Activated naive CD8-positive, alpha-beta T cell treated with anti-CD3 and anti-CD28 coated beads, Interleukin-2, amount 10 ng/mL, durations not matched to agents 7 days and 5 days (primary cell): ENCODE measurements at regions not wholly inside any gene's neighbourhood (a gene's known extent, or its start where the extent isn't known, plus 50 kb on each side); places are given as distances from the start of the nearest gene placed in this dataset.

Experiments used
- ATAC-seq: fragments of 150-1000 bp; cut with Tn5 transposase; one replicate; pipeline ENCODE4 v1.10.0; 2021; ENCODE audit warnings: low read depth, moderate library complexity
- POLR2A ChIA-PET: fragments of 350-600 bp; sonication (Branson Sonifier 250); formaldehyde crosslinking; loops from one replicate; lab custom pipeline; 2021; ENCODE audit warnings: antibody characterized with exemption; lab: Charles Lee
- DNase-seq: peaks from one replicate; pipeline ENCODE4 v3.0.0; 2021
- H3K27ac Mint-ChIP-seq: one replicate; pipeline ENCODE4 v1.8.0; 2022; ENCODE audit warnings: mild to moderate bottlenecking, mixed read lengths
- H3K27me3 Mint-ChIP-seq: one replicate; pipeline ENCODE4 v1.8.0; 2022; ENCODE audit warnings: mild to moderate bottlenecking, moderate library complexity, mixed read lengths
- H3K36me3 Mint-ChIP-seq: one replicate; pipeline ENCODE4 v1.8.0; 2021; ENCODE audit warnings: mild to moderate bottlenecking, mixed read lengths
- H3K4me1 Mint-ChIP-seq: one replicate; pipeline ENCODE4 v1.8.0; 2021; ENCODE audit warnings: mixed read lengths
- H3K4me3 Mint-ChIP-seq: one replicate; pipeline ENCODE4 v1.8.0; 2022; ENCODE audit warnings: mild to moderate bottlenecking, moderate library complexity, mixed read lengths
- H3K9me3 Mint-ChIP-seq: one replicate; pipeline ENCODE4 v1.8.0; 2021; ENCODE audit warnings: mixed read lengths

GRCh38 chr3:23086831-23087230 lies 116.3 kb upstream of the UBE2E2 start:
- no peak for ATAC-seq
- H3K27ac Mint-ChIP-seq: no peak overlapping the region
- H3K36me3 Mint-ChIP-seq: no peaks in the 10 kb centered on the region
- DNase-seq: no peak
- POLR2A ChIA-PET: no interaction called here
- no peaks in the 10 kb centered on the region for H3K4me1 Mint-ChIP-seq
- H3K9me3 Mint-ChIP-seq: no peaks in the 10 kb centered on the region
- no peak overlapping the region for H3K4me3 Mint-ChIP-seq
- H3K27me3 Mint-ChIP-seq: peaks cover 1% of the 10 kb centered on the region

- H3K36me3 Mint-ChIP-seq: no peaks in the 10 kb centered on the region
- no peak for DNase-seq
- peaks cover 2% of the 10 kb centered on the region for H3K27me3 Mint-ChIP-seq
- no peak for ATAC-seq
- peaks cover 1% of the 10 kb centered on the region for H3K9me3 Mint-ChIP-seq
- POLR2A ChIA-PET: no interaction called here
- no peak overlapping the region for H3K27ac Mint-ChIP-seq
- no peaks in the 10 kb centered on the region for H3K4me1 Mint-ChIP-seq
- no peak overlapping the region for H3K4me3 Mint-ChIP-seq
Observed at GRCh38 chr3:23094412-23094811, 108.7 kb upstream of the UBE2E2 start.

- no peak overlapping the region for H3K4me3 Mint-ChIP-seq
- POLR2A ChIA-PET: no interaction called here
- DNase-seq: no peak
- no peak for ATAC-seq
- H3K4me1 Mint-ChIP-seq: no peaks in the 10 kb centered on the region
- H3K36me3 Mint-ChIP-seq: no peaks in the 10 kb centered on the region
- H3K27me3 Mint-ChIP-seq: peaks cover 2% of the 10 kb centered on the region
- peaks cover 1% of the 10 kb centered on the region for H3K9me3 Mint-ChIP-seq
- no peak overlapping the region for H3K27ac Mint-ChIP-seq
Observed at GRCh38 chr3:23094890-23095462, 108.2 kb upstream of the UBE2E2 start.

GRCh38 chr3:23096041-23096440 lies 107.1 kb upstream of the UBE2E2 start:
- H3K4me1 Mint-ChIP-seq: no peaks in the 10 kb centered on the region
- H3K4me3 Mint-ChIP-seq: no peak overlapping the region
- H3K9me3 Mint-ChIP-seq: peaks cover 3% of the 10 kb centered on the region
- ATAC-seq (no peak), DNase-seq (no peak)
- H3K36me3 Mint-ChIP-seq: no peaks in the 10 kb centered on the region
- peaks cover 2% of the 10 kb centered on the region for H3K27me3 Mint-ChIP-seq
- POLR2A ChIA-PET: no interaction called here
- H3K27ac Mint-ChIP-seq: no peak overlapping the region

GRCh38 chr3:23099021-23099420 lies 104.1 kb upstream of the UBE2E2 start:
- H3K27ac Mint-ChIP-seq: no peak overlapping the region
- no peak overlapping the region for H3K4me3 Mint-ChIP-seq
- POLR2A ChIA-PET: no interaction called here
- no peaks in the 10 kb centered on the region for H3K4me1 Mint-ChIP-seq
- H3K9me3 Mint-ChIP-seq: peaks cover 2% of the 10 kb centered on the region
- peaks cover 2% of the 10 kb centered on the region for H3K27me3 Mint-ChIP-seq
- H3K36me3 Mint-ChIP-seq: no peaks in the 10 kb centered on the region
- no peak for ATAC-seq
- no peak for DNase-seq

- peaks cover 2% of the 10 kb centered on the region for H3K9me3 Mint-ChIP-seq
- ATAC-seq: no peak
Observed at GRCh38 chr3:23099677-23100076, 103.5 kb upstream of the UBE2E2 start.

GRCh38 chr3:23100106-23100505 lies 103.0 kb upstream of the UBE2E2 start:
- POLR2A ChIA-PET: no interaction called here
- H3K36me3 Mint-ChIP-seq: no peaks in the 10 kb centered on the region
- no peaks in the 10 kb centered on the region for H3K4me1 Mint-ChIP-seq
- peaks cover 2% of the 10 kb centered on the region for H3K9me3 Mint-ChIP-seq
- H3K27me3 Mint-ChIP-seq: peaks cover 2% of the 10 kb centered on the region
- no peak for DNase-seq
- no peak overlapping the region for H3K4me3 Mint-ChIP-seq
- H3K27ac Mint-ChIP-seq: no peak overlapping the region
- ATAC-seq: no peak

More at GRCh38 chr3:23099677-23100076, 103.5 kb upstream of the UBE2E2 start:
- POLR2A ChIA-PET: no interaction called here
- Mint-ChIP-seq H3K36me3 (no peaks in the 10 kb centered on the region), H3K27ac (no peak overlapping the region), H3K4me3 (no peak overlapping the region), H3K4me1 (no peaks in the 10 kb centered on the region), H3K27me3 (peaks cover 2% of the 10 kb centered on the region)
- no peak for DNase-seq

GRCh38 chr3:23103764-23104163 lies 99.4 kb upstream of the UBE2E2 start:
- ATAC-seq (no peak), DNase-seq (no peak)
- H3K9me3 Mint-ChIP-seq: peaks cover 2% of the 10 kb centered on the region
- H3K4me3 Mint-ChIP-seq: no peak overlapping the region
- peaks cover 2% of the 10 kb centered on the region for H3K27me3 Mint-ChIP-seq
- H3K36me3 Mint-ChIP-seq: no peaks in the 10 kb centered on the region
- H3K4me1 Mint-ChIP-seq: no peaks in the 10 kb centered on the region
- POLR2A ChIA-PET: no interaction called here
- no peak overlapping the region for H3K27ac Mint-ChIP-seq

GRCh38 chr3:23105048-23105447 lies 98.1 kb upstream of the UBE2E2 start:
- Mint-ChIP-seq H3K9me3 (peaks cover 1% of the 10 kb centered on the region), H3K4me1 (no peaks in the 10 kb centered on the region), H3K4me3 (no peak overlapping the region), H3K27me3 (peaks cover 2% of the 10 kb centered on the region), H3K27ac (no peak overlapping the region), H3K36me3 (no peaks in the 10 kb centered on the region)
- ATAC-seq (no peak), DNase-seq (no peak)
- POLR2A ChIA-PET: no interaction called here

- no peak overlapping the region for H3K27ac Mint-ChIP-seq
- H3K36me3 Mint-ChIP-seq: no peaks in the 10 kb centered on the region
- no peak for ATAC-seq
- POLR2A ChIA-PET: no interaction called here
- H3K4me3 Mint-ChIP-seq: no peak overlapping the region
- peaks cover 2% of the 10 kb centered on the region for H3K27me3 Mint-ChIP-seq
- no peaks in the 10 kb centered on the region for H3K9me3 Mint-ChIP-seq
- DNase-seq: no peak
- no peaks in the 10 kb centered on the region for H3K4me1 Mint-ChIP-seq
Observed at GRCh38 chr3:23106666-23107065, 96.5 kb upstream of the UBE2E2 start.

- Mint-ChIP-seq H3K36me3 (no peaks in the 10 kb centered on the region), H3K27ac (no peak overlapping the region), H3K27me3 (peaks cover 2% of the 10 kb centered on the region), H3K4me3 (no peak overlapping the region), H3K9me3 (no peaks in the 10 kb centered on the region), H3K4me1 (no peaks in the 10 kb centered on the region)
- POLR2A ChIA-PET: no interaction called here
- ATAC-seq: no peak
- DNase-seq: no peak
Observed at GRCh38 chr3:23107221-23107620, 95.9 kb upstream of the UBE2E2 start.

GRCh38 chr3:23108451-23109057 lies 94.6 kb upstream of the UBE2E2 start:
- no peak overlapping the region for H3K4me3 Mint-ChIP-seq
- H3K27ac Mint-ChIP-seq: no peak overlapping the region
- H3K4me1 Mint-ChIP-seq: no peaks in the 10 kb centered on the region
- DNase-seq (no peak), ATAC-seq (no peak)
- POLR2A ChIA-PET: no interaction called here
- H3K36me3 Mint-ChIP-seq: no peaks in the 10 kb centered on the region
- H3K27me3 Mint-ChIP-seq: no peaks in the 10 kb centered on the region
- no peaks in the 10 kb centered on the region for H3K9me3 Mint-ChIP-seq

GRCh38 chr3:23111286-23111685 lies 91.8 kb upstream of the UBE2E2 start:
- no peaks in the 10 kb centered on the region for H3K27me3 Mint-ChIP-seq
- no peaks in the 10 kb centered on the region for H3K36me3 Mint-ChIP-seq
- H3K9me3 Mint-ChIP-seq: no peaks in the 10 kb centered on the region
- ATAC-seq (no peak), DNase-seq (no peak)
- H3K4me1 Mint-ChIP-seq: peaks cover 2% of the 10 kb centered on the region
- H3K4me3 Mint-ChIP-seq: no peak overlapping the region
- POLR2A ChIA-PET: no interaction called here
- no peak overlapping the region for H3K27ac Mint-ChIP-seq

- no peak for ATAC-seq
- H3K27me3 Mint-ChIP-seq: no peaks in the 10 kb centered on the region
Observed at GRCh38 chr3:23111797-23112196, 91.3 kb upstream of the UBE2E2 start.

More at GRCh38 chr3:23111797-23112196, 91.3 kb upstream of the UBE2E2 start:
- H3K36me3 Mint-ChIP-seq: no peaks in the 10 kb centered on the region
- no peaks in the 10 kb centered on the region for H3K9me3 Mint-ChIP-seq
- H3K4me1 Mint-ChIP-seq: peaks cover 2% of the 10 kb centered on the region
- POLR2A ChIA-PET: no interaction called here
- H3K27ac Mint-ChIP-seq: no peak overlapping the region
- H3K4me3 Mint-ChIP-seq: no peak overlapping the region
- no peak for DNase-seq
